HG03565 (cell line): ENCODE measurements at regions not wholly inside any gene's neighbourhood (a gene's known extent, or its start where the extent isn't known, plus 50 kb on each side); places are given as distances from the start of the nearest gene placed in this dataset.

ENCODE experiments used
- ATAC-seq: cut with Tn5 transposase; IDR thresholded peaks from one replicate; pipeline ENCODE4 v1.9.1; 2021; ENCODE audit warnings: mild to moderate bottlenecking, moderate library complexity; ENCODE audit not compliant: unreplicated experiment

DNA sequence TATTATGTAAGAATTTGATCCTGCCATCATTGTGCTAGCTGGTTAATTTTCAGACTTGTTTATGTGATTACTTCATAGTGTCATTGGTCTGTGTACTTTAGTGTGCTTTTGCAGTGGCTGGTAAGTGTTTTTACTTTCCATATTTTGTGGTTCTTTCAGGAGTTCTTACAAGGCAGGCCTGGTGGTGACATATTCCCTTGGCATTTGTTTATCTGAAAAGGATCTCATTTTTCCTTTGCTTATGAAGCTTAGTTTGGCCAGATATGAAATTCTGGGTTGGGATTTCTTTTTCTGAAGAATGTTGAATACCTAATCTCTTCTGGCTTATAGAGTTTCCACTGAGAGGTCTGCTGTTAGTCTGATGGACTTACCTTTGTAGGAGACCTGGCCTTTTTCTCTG is 72.8 kb upstream of the MC4R start:
- no peak for ATAC-seq

DNA sequence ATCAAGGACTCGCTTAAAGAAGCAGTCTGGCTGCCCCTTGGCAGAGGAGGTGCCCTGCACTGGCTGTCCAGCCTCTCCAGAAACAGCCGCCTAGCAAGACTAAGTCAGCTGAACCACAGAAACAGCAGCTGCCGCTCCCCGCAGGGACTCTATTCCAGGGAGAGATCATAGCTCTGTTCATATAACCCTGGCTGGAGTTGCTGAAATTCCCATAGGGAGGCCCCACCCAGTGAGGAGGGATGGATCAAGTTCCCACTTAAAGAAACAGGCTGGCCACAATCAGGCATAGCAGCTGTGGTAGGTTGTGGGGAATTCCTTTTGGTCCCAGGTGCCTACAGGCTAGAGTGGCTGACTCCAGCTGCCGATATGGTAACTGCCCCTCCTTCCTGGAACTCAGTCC is 74.2 kb upstream of the MC4R start:
- no peak for ATAC-seq

DNA sequence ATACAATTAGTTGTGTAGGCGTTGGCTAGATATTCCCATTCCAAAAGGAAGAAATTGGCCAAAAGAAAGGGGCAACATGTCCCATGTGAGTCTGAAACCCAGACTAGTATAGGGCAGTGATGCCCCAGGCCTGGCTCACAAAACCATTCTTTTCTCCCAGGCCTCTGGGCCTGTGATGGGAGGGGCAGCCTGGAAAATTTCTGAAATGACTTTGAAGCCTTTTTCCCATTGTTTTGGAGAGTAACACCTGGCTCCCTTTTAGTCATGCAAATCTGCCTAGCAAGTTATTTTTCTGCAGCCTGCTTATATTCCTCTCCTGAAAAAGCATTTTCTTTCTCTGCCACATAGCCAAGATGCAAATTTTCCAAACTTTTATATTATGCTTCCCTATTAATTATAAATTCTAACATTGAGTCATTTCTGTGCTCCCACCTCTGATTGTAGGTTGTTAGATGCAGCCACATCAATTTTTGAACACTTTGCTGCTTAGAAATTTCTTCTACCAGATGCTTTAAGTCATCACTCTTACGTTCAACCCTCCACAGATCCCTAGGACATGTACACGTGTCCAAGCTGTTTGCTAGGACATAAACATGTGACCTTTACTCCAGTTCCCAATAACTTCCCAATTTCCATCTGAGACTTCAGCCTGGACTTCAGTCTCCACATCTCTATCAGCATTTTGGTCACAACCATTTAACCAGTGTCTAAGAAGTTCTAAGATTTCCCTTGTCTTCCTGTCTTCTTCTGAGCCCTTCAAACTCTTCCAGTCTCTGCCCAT is 76.1 kb upstream of the MC4R start:
- ATAC-seq, result no peak

DNA sequence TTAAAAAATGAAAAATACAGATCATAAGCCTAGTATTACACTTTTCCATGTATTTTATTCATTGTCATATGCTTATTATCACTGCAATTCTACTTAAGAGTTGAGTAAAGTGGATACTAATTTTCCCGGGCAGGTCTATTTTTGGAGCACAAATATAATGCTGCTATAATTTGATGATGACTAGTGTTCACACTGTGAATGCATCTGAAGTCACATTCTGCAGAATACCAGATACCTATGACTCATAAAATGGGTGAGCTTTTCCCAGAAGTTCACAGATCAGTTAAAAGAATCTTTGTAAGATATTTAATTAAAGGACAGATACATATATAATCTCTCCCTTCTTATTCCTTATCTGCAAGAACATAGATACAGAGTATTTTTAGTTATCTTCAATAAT is 79.8 kb upstream of the MC4R start:
- ATAC-seq, result no peak

DNA sequence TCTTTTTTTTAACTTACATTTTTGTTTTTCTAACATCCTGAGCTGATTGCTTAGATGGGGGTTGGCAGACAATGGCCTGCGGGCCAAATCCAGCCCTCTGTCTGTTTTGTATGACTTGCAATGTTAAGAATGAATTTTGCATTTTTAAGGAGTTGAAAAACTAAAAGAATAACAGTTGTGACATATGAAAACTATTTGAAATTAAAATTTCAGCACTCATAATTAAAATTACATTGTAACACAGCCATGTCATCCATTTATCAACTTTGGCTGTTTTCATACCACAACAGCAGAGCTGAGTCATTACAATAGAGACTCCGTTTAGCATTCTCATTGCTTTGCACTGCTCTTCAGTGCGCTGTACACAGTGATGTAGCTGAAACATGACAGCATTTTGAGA is 94.1 kb upstream of the MC4R start:
- ATAC-seq, result no peak

DNA sequence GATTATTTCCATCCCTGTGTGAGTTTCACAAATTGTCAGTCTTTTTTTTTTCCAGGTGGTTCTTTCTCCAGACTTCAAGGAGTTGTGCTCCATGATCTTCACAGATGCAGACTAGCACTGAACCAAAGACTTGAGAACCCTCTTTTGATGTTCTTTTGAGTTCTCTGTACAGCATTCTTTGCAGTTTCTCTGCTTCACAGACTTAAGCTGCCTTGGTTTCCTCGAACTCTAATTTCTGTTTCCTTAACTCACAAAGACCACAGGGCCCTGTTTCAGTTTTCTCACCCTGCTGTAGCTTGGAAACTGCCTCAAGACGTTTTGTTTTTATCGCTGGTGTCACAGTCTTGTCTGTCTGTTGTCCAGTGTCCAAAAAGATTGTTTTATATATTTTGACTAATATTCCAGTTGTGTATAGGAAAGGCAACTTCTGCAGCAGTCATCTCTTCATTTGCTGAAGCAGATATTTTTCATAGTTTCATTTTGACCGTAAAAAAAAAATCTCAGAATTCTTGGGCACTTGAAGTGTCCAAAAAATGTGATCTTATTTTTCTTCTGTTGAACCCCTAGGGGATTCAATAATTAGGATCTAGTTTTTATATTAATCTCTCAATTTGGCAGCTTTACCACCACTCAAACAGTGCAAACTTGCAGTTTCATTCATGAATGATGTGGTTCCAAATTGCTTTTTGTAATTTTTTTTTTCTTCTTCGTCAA is 97.0 kb upstream of the MC4R start:
- no peak for ATAC-seq

DNA sequence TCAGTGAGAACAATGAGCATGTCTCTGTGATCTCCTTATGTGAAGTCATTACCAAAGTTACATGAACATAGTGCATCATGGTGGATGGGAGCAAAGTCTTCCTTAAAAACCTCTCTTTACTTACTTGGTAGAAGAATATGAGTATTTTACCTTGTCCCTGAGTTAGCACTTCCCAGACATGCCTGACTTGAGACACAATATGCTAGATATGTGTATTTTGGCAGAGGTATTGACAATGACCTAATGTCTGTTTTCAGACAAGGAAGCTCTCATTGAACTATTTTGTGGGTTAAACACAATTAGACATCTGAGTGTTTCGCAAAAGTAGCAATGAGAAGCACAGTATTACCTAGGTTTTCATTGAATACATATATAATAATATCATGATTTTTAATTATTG is 99.1 kb upstream of the MC4R start:
- no peak for ATAC-seq

DNA sequence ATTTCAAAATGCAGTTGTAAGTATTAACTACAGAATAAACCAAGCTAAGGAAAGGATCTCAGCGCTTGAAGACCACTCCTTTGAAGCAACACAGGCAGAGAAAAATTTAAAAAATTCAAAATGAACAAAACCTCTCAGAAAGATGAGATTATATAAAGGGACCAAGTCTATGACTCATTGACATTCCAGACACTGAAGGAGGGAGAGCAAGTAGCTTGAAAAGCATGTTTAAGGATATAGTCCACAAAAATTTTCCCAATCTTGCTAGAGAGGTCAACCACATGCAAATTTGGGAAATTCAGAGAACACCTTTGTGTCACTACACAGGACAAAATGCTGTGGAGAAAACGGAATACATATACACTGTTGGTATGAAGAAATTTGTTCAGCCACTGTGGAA is 112.6 kb upstream of the MC4R start:
- no peak for ATAC-seq

DNA sequence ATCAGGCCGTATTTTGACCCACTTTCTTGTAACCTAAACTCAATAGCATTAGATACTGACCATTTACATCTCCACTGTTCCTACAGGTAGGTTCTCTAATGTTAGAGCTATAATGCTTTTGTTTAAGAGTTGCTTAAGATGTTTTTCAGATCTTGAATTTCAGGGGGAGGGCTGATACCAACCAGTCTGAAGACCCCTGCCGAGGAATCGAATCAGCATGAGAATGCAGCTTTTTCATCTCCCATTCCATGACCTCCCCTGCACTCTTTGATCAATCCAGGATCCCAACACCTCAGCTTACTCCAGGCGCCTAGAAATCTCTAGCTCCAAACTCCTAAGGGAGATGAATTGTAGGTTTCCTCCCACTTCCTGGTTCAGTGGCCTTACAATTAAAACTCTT is 120.5 kb upstream of the MC4R start:
- ATAC-seq, result no peak

DNA sequence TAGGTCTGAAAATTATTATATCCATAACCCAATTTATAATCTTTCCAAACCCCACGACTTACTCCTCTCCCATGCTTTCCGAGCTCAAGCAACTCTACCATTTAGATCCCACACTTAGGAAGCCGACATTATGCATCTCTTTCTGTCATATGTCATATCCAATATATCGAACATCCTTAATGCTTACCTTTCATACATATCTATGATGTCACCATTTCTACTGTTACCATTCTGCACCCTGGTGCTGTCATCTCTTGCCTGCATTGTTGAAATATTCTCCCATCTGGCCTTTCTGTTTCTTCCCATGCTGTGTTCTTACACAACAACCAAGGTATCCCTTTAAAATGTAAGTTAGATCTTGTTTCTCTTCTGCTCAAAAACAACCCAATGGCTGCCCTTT is 127.1 kb upstream of the MC4R start:
- ATAC-seq, result no peak

DNA sequence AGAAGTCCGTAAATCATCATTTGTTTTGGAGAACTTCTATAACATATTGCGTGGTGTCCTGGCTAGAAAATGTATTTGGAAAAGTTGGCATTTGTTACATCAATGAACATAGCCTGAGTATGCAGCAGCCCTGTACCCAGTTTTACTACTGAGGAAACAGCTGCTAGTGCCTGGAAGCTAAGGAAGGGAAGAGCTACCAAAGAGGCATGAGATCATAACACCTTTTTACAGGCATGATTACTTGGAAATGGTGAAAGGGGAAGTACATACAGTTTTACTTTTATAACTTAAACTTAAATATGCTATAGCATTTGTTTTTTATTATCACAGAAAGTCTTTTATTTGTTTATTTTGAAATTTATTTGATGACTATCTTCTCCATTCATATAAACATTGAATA is 128.4 kb upstream of the MC4R start:
- ATAC-seq, result no peak

DNA sequence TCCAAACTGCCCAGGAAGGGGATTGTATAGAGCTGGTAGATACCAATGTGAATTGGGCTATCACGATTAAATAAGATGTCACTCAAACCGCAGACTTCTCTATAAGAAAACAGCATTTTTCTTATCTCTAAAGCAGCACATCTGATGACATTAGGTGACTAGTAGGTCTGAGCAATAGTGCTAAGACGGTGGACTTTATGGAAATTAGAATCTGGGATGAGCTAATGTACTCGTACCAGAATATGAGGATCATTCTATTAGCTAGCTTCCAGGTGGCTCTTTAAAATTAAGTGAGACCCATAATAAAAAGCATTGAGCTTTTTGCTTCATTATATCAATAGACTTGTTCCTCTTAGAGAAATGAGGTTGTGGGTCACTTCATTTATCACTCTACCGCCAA is 130.0 kb upstream of the MC4R start:
- ATAC-seq, result no peak

DNA sequence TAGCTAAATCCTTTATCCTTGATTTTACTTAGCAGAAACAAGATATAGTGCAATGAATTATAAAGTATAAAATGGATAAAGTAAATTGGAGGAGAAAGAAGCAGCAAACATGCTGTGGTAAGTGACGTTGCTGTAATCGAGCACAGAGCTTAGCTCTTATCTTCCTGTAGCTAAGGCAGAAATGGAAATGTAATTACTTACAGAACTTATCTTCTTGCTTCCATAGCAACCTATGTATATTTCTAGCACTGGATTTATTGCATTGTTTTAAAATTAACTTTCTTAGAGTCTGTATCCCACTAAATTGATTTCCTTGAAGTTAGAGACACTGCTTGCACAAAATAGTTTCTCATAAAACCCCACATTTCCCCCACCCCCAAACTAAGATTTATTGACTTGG is 130.6 kb upstream of the MC4R start:
- ATAC-seq, result no peak

DNA sequence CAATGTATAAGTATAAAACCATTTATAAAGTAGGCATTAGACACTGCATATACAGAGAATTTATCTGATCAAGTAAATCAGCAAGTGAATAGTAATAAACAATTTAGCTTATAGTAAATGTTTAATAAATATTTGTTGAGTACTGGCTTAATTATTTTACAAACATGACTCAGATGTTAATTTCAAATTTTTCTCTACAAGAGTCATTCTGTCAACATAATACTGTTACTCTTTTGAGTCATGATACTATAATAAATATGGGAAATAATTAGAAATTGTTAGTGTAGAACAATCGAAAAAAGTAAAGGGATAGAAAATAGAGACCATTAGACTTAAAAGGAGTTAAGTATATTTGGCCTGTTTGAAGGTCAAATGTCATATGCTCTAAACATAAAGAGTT is 133.6 kb upstream of the MC4R start:
- no peak for ATAC-seq

DNA sequence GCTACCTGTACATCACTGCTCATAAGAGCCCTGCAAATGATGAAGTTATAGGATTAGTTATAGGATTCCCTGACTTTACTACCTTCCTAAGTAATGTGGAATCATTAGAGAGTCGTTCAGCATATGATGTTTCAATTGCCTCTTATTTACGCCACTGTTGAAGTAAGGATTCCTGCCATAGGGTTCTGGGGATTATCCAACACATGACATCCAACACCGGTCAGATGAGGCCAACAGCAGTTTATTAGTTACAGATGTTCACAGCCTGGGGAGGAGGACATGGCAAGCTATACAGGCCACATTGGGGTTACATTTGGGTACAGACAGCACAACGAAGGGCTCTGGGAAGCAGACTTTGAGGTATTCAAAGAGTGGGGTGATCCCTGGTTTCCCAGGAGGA is 134.1 kb upstream of the MC4R start:
- no peak for ATAC-seq

DNA sequence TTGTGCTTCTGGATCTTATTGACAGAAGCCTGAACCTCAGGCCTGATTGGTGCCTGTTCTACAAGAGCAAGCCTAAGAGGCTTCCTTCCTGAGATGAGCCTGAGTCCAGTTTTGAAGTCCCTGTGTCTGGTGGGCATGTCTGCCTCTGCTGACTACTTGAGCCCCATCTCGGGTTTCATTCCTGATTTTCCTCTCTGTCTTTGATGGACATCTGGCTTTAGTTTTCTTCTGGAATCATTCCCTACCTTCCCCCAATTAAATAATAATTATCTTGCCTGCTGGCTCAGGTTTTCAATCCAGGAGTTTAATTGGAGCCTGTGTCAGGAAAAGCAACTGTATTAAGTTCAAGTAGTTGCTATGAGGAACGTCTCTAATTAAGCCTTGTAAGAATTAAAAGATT is 135.5 kb upstream of the MC4R start:
- ATAC-seq, result no peak

DNA sequence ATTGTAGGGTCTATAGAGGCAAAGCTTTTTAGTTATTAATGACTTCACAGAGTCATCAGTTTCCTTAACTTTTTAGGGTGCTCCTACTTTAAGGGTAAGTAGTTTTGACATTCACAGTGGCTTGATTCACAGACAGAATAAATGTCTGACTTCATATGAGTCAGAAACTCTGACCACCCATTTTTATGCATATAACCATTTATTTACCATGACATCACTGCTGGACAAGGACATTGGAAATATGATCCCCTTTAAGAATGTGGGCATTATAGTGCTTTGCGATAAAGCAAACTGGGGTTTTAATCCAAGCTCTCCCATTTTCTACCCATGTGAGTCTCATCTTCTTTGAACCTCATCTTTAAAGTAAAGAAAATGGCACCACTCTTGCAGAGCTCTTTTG is 162.0 kb upstream of the MC4R start:
- no peak for ATAC-seq

DNA sequence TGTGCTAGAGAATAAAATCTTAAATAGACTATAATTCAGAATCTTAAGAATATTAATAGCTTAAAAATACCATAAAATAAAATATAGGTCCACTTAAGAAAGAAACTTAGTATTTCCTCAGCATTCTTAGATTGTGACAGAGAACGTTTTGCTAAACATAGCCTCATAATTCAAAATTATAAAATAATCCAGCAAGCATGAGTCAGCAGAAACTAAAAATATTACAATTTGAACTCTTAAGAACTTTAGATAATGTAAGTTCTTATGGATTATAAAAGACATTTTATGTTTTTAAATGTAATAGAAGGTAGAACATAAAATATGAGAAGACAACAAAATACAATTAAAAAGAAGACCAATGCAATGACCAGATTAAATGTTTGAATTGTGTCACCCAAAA is 164.5 kb upstream of the MC4R start:
- ATAC-seq, result no peak

DNA sequence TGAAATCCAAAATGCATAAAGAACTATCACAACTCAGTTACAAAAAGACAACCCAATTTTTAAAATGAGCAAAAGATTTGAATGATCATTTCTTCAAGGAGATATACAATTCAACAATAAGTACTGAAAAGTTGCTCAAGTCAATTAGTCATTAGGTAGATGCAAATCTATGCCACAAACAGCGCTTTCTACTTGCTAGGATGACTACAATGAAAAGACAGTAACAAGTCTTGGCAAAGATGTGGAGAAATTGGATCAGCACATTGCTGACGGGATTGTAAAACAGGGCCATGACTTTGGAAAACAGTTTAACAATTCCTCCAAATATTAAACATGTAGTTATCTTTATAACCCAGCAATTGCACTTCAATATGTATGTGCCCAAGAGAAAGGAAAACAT is 166.3 kb upstream of the MC4R start:
- ATAC-seq, result no peak

DNA sequence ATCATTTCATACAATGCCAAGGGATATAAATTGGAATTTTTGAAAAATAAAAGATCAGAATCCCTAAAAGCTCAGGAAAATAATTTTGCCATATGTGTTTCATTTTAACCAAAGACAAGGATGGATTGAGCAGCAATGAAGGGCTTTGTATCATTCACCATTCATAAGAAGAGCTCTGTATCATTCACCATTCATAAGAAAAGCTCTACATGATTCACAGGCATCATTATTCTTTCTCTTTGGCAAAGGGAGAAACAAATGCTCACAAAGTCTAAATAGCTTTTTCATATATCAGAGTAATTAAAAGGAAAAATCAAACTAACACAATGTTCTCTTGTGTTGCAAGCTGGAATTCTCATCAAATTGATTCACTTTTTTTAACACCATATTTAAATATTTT is 169.1 kb upstream of the MC4R start:
- ATAC-seq, result no peak

DNA sequence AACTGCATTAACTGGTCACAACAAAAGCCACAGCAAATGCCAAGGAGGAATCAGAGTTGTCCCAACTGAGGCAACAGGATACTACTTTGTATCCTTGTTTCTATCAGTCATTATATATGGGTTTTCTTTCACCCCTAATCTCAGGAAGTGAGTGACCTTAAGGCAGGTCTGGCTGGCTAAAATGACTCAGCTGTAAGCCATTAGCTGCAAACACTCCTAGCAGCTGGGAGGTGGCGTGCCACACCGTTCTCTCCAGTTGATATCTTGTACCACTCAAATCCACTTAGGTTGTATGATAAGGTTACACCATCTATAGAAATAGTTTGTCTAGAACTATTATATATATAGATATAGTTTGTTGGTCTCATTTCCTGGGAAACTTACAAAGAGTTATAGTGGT is 171.1 kb upstream of the MC4R start:
- ATAC-seq, result no peak

DNA sequence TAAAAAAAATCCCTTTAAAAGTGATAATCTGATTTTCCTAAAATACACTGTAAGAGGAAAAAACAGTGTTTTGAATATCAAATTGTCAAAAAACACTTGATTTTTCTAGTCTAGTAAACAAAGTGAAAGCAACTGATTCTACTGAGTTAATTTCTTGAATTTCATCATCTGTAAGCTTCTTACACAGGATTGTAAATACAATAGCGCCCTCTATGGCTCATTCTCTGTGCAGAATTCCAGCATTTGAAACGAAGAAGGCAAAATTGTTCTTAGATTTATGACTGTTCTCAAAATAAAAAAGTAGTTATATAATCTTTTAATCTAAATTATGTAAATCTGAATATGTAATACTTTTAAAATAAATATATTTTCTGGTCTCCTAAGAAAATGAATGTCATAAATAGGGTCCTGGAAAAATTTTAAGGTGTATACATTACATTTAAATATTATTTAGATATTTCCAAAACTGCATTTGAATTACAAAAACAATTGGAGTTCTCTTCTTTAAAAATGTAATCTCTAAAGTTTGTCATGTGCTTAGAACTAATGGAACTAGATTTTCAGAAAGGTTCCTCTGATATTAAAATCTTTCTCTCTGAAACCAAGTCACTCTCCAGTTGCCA is 176.9 kb upstream of the MC4R start:
- no peak for ATAC-seq
